HL-60 (cell line): ENCODE measurements at regions not wholly inside any gene's neighbourhood (a gene's known extent, or its start where the extent isn't known, plus 50 kb on each side); places are given as distances from the start of the nearest gene placed in this dataset.

Source experiments
- CTCF ChIP-seq: IDR thresholded peaks from one replicate; pipeline ENCODE4 v1.5.1; 2011; ENCODE audit warnings: low read length, control low read depth, inconsistent platforms; ENCODE audit not compliant: insufficient read depth
- POLR2AphosphoS5 ChIP-seq: IDR thresholded peaks from 2 replicates; pipeline ENCODE4 v1.6.1; 2012; ENCODE audit warnings: low read depth
- REST ChIP-seq: IDR thresholded peaks from 2 replicates; pipeline ENCODE4 v1.6.1; 2012; ENCODE audit warnings: low read depth; ENCODE audit not compliant: insufficient replicate concordance
- SPI1 ChIP-seq: IDR thresholded peaks from 2 replicates; pipeline ENCODE4 v1.6.1; 2012; ENCODE audit warnings: low read depth, mild to moderate bottlenecking, borderline replicate concordance

- no peak for TF ChIP-seq CTCF
- TF ChIP-seq POLR2AphosphoS5 = no peak
- no peak for TF ChIP-seq REST
- no peak for TF ChIP-seq SPI1
Observed at GRCh38 chr5:74500110-74500917, 140.2 kb downstream of the ENC1 start.
